ENCODE measurements at regions not wholly inside any gene's neighbourhood (a gene's known extent, or its start where the extent isn't known, plus 50 kb on each side); places are given as distances from the start of the nearest gene placed in this dataset.
"Not testable (repeated sequence)": the region's sequence is repeated elsewhere in the genome, so short reads cannot be mapped to it uniquely, and the experiment has no call there.

GRCh38 chr18:30859036-30859435, 183.5 kb downstream of the DSC3 start:
- Histone ChIP-seq H3K27me3 (ENCODE audit: control insufficient read depth, insufficient read depth, low read length) (no peaks in the 10 kb centered on the region), H3K4me3 (ENCODE audit: low read depth, low read length) (no peak overlapping the region), H3K36me3 (ENCODE audit: control insufficient read depth, insufficient read depth, low read length) (no peaks in the 10 kb centered on the region)
- TF ChIP-seq, protein P1, sequence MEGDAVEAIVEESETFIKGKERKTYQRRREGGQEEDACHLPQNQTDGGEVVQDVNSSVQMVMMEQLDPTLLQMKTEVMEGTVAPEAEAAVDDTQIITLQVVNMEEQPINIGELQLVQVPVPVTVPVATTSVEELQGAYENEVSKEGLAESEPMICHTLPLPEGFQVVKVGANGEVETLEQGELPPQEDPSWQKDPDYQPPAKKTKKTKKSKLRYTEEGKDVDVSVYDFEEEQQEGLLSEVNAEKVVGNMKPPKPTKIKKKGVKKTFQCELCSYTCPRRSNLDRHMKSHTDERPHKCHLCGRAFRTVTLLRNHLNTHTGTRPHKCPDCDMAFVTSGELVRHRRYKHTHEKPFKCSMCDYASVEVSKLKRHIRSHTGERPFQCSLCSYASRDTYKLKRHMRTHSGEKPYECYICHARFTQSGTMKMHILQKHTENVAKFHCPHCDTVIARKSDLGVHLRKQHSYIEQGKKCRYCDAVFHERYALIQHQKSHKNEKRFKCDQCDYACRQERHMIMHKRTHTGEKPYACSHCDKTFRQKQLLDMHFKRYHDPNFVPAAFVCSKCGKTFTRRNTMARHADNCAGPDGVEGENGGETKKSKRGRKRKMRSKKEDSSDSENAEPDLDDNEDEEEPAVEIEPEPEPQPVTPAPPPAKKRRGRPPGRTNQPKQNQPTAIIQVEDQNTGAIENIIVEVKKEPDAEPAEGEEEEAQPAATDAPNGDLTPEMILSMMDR (IDR thresholded peaks at IDR 0.05; ENCODE audit: insufficient read depth, low read length, poor library complexity, severe bottlenecking), result no peak
- no peak for DNase-seq (ENCODE audit: low read depth)

DNA sequence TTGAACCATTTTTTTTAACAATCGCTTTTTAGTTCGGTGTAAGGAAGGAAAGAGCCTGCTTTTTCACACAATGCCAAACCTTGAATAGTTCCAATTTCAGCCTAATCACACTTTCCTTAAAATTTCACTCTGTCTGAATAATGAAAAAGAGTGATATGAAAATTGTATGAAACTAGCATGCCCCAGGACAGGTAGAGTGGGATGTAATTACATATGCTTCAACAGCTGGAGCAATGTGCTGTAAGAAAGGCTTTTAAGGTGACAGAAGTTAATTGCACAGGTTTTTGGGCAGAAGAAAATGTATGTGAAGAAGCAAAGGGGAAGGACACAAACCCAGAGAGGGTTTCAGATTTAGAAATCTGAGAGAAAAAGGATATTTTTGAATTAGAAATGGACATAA, 184.0 kb downstream of the DSC3 start:
- no peak for DNase-seq (ENCODE audit: low read depth)
- H3K27me3 ChIP-seq (ENCODE audit: control insufficient read depth, insufficient read depth, low read length), result no peaks in the 10 kb centered on the region
- TF ChIP-seq, protein P1 (IDR thresholded peaks at IDR 0.05; ENCODE audit: insufficient read depth, low read length, poor library complexity, severe bottlenecking), result no peak
- no peak overlapping the region for H3K4me3 ChIP-seq (ENCODE audit: low read depth, low read length)
- no peaks in the 10 kb centered on the region for H3K36me3 ChIP-seq (ENCODE audit: control insufficient read depth, insufficient read depth, low read length)

- no peak overlapping the region for H3K4me3 ChIP-seq (ENCODE audit: low read depth, low read length)
- TF ChIP-seq, protein P1 (IDR thresholded peaks at IDR 0.05; ENCODE audit: insufficient read depth, low read length, poor library complexity, severe bottlenecking), result no peak
- H3K36me3 ChIP-seq (ENCODE audit: control insufficient read depth, insufficient read depth, low read length), result no peaks in the 10 kb centered on the region
- no peaks in the 10 kb centered on the region for H3K27me3 ChIP-seq (ENCODE audit: control insufficient read depth, insufficient read depth, low read length)
- DNase-seq (ENCODE audit: low read depth), result no peak
Observed at GRCh38 chr18:30855762-30856161, 186.8 kb downstream of the DSC3 start.

DNA sequence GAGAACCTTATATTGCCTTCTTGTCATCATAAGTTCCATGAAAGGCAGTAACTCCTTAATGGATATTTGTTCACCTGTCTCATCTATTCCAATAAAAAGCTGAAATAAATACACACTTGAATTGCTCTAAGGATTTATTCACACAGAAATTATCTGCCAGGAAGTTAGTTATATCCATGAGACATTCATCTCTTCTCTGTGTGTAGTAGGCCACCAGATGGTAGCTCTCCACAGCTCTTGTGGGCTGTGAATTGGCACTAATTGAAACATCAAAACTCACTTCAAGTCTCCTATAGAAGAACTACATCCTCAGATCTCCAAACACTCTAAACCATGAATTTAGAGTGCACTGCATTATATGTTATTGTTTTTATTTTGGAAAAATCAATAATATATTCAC, 189.6 kb downstream of the DSC3 start:
- Histone ChIP-seq H3K4me3 (ENCODE audit: low read depth, low read length) (no peak overlapping the region), H3K27me3 (ENCODE audit: control insufficient read depth, insufficient read depth, low read length) (no peaks in the 10 kb centered on the region), H3K36me3 (ENCODE audit: control insufficient read depth, insufficient read depth, low read length) (no peaks in the 10 kb centered on the region)
- no peak for DNase-seq (ENCODE audit: low read depth)
- TF ChIP-seq, protein P1 (IDR thresholded peaks at IDR 0.05; ENCODE audit: insufficient read depth, low read length, poor library complexity, severe bottlenecking), result no peak

DNA sequence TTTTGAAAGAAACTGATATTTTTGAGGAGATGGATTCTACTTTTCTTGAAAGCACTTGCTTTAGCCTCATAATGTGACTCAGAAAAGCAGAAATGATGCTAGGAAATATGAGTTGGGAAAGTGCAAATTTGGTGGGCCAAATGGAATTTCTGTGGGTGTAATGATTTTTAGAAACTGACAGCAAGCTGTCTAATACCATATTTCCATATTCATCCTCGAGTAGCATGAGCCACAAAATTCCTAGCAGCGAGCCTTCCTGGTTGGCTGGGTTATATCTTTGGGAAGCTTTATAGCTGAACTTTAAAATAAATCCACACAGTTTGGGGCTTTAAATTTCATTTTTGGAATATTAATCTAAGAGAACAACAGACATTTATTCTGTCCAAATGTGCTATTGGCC, 190.0 kb downstream of the DSC3 start:
- no peak for DNase-seq (ENCODE audit: low read depth)
- Histone ChIP-seq H3K4me3 (ENCODE audit: low read depth, low read length) (no peak overlapping the region), H3K27me3 (ENCODE audit: control insufficient read depth, insufficient read depth, low read length) (no peaks in the 10 kb centered on the region), H3K36me3 (ENCODE audit: control insufficient read depth, insufficient read depth, low read length) (no peaks in the 10 kb centered on the region)
- TF ChIP-seq, protein P1 (IDR thresholded peaks at IDR 0.05; ENCODE audit: insufficient read depth, low read length, poor library complexity, severe bottlenecking), result no peak

GRCh38 chr18:30839056-30839561, 203.4 kb downstream of the DSC3 start:
- H3K36me3 ChIP-seq (ENCODE audit: control insufficient read depth, insufficient read depth, low read length); H3K4me3 ChIP-seq (ENCODE audit: low read depth, low read length); H3K27me3 ChIP-seq (ENCODE audit: control insufficient read depth, insufficient read depth, low read length); DNase-seq (ENCODE audit: low read depth): not testable (repeated sequence)
